ENCODE measurements at regions not wholly inside any gene's neighbourhood (a gene's known extent, or its start where the extent isn't known, plus 50 kb on each side); places are given as distances from the start of the nearest gene placed in this dataset.

DNA sequence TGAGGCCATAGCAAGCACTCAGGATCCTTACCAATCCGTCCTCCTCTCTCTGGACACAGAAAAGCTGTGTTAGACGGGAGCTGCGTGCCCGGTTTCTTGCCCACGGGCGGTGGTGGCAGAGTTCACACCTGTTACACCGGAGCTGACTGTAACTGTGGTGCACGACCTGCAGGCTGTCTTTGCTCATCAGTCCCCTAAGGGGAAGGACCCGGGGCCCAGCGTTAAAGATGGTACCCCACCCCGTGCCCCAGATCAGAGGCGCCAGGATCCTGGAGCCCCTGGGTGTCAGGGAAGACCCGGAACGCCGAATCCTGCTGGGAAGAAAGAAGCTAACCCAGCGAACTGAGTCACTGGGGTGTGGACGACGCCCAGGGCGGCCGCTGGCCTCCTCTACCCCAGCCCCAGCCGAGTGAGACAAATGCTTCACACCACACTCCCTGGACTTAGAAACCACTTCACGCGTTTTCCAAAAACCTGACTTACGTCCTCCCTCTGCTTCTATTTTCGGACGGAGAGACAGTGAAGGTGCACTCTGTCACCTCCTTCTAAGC lies 293.6 kb upstream of the SALL3 start:
- TF ChIP-seq CTCF (IDR thresholded peaks at IDR 0.05; ENCODE audit: low read depth, low read length) (no peak), POLR2A (IDR thresholded peaks at IDR 0.05; ENCODE audit: extremely low read depth, insufficient read length) (no peak)
